Thoracic aorta (tissue), 2 donors: ENCODE measurements at regions not wholly inside any gene's neighbourhood (a gene's known extent, or its start where the extent isn't known, plus 50 kb on each side); places are given as distances from the start of the nearest gene placed in this dataset.
A peak's percentile ranks its signal among the peaks of the same experiment; 100 is the strongest.

Source experiments
- ATAC-seq: fragments of 150-250 bp; one replicate; pipeline ENCODE4 v1.8.0; 2017; ENCODE audit warnings: low read depth; ENCODE audit not compliant: insufficient number of reproducible peaks, low FRiP score
- DNase-seq: peaks from one replicate; pipeline ENCODE4 v3.0.0-alpha.2; 2020; ENCODE audit warnings: low spot score
- H3K27ac ChIP-seq, 2 donors: fragments of 200-600 bp; sonication (generic); 1 replicate in 1 of 2; 2 replicates in 1 of 2; pipeline ENCODE4 v1.5.1; 2016; ENCODE audit warnings: mild to moderate bottlenecking in 2 of 2, moderate library complexity in 2 of 2
- H3K27me3 ChIP-seq: fragments of 200-600 bp; sonication (generic); replicated peaks from 2 replicates; pipeline ENCODE4 v1.6.0; 2016; ENCODE audit warnings: mild to moderate bottlenecking; ENCODE audit not compliant: insufficient read depth
- H3K36me3 ChIP-seq: fragments of 200-600 bp; sonication (generic); one replicate; pipeline ENCODE4 v1.5.1; 2016
- H3K4me1 ChIP-seq, 2 donors: fragments of 200-600 bp; sonication (generic); 1 replicate in 1 of 2; 2 replicates in 1 of 2; pipeline versions ENCODE4 v1.5.1 to v1.6.0; 2016; ENCODE audit warnings: low read depth in 2 of 2, mild to moderate bottlenecking in 1 of 2; ENCODE audit not compliant: control insufficient read depth in 1 of 2
- H3K4me3 ChIP-seq: fragments of 200-600 bp; sonication (generic); 2 replicates; pipeline ENCODE4 v1.5.1; 2016; ENCODE audit warnings: mild to moderate bottlenecking
- H3K9me3 ChIP-seq: fragments of 200-600 bp; sonication (generic); 2 replicates; pipeline ENCODE4 v1.5.1; 2016
- TF ChIP-seq, protein P1 (sequence below): fragments of 200-600 bp; sonication (generic); IDR thresholded peaks from one replicate; pipeline ENCODE4 v1.5.1; 2019; ENCODE audit warnings: antibody characterized with exemption

DNA sequence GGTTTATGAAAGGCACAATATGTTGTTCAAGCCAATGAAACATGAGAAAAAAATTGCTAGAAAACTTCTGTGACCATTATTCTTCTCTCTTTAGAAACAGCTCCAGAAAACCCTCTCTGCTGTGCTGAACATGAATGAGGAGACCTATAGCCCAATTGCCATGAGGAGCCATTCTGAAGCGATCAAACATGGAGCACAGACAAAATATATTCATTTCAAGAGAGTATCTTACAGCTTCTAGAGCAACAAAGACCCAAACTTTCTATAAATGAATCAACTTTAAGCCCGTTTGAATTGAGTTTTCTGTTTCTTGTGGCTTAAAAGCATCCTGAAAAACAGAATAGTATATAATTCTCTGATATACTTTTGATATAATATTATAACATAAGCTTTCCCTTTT is 83.4 kb upstream of the UCN3 start:
- Histone ChIP-seq H3K27ac (no peak overlapping the region), H3K36me3 (no peaks in the 10 kb centered on the region), H3K4me3 (no peak overlapping the region), H3K9me3 (no peaks in the 10 kb centered on the region), H3K27me3 (no peaks in the 10 kb centered on the region), H3K4me1 (peaks cover 0 to 11% of the 10 kb centered on the region in 2 donors)
- TF ChIP-seq, protein P1, sequence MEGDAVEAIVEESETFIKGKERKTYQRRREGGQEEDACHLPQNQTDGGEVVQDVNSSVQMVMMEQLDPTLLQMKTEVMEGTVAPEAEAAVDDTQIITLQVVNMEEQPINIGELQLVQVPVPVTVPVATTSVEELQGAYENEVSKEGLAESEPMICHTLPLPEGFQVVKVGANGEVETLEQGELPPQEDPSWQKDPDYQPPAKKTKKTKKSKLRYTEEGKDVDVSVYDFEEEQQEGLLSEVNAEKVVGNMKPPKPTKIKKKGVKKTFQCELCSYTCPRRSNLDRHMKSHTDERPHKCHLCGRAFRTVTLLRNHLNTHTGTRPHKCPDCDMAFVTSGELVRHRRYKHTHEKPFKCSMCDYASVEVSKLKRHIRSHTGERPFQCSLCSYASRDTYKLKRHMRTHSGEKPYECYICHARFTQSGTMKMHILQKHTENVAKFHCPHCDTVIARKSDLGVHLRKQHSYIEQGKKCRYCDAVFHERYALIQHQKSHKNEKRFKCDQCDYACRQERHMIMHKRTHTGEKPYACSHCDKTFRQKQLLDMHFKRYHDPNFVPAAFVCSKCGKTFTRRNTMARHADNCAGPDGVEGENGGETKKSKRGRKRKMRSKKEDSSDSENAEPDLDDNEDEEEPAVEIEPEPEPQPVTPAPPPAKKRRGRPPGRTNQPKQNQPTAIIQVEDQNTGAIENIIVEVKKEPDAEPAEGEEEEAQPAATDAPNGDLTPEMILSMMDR, result no peak
- DNase-seq (no peak), ATAC-seq (no peak)

DNA sequence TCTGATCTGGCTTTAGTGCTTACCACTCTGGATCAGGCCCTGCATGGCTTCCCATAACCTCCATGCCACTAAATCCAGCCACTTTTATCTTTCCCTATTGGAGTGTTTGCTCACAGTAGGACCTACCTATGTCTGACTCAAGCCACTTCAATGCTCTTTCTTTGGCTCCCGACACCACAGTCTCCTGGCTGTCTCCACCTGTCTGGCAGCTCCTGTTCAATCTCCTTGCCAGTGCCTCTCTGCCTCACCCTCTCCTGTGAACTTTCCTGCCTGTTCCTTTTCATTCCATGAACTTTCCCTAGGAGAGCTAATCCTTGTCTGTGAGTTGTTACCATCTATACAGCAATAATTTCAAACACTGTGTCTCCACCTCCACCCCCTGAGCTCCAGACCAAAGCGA is 82.6 kb upstream of the UCN3 start:
- no peaks in the 10 kb centered on the region for H3K27me3 ChIP-seq
- ATAC-seq (no peak), DNase-seq (no peak)
- H3K27ac ChIP-seq, result no peak overlapping the region
- no peaks in the 10 kb centered on the region for H3K36me3 ChIP-seq
- H3K9me3 ChIP-seq, result no peaks in the 10 kb centered on the region
- TF ChIP-seq, protein P1, result no peak
- H3K4me3 ChIP-seq, result no peak overlapping the region
- H3K4me1 ChIP-seq, result peaks cover 0 to 11% of the 10 kb centered on the region in 2 donors

DNA sequence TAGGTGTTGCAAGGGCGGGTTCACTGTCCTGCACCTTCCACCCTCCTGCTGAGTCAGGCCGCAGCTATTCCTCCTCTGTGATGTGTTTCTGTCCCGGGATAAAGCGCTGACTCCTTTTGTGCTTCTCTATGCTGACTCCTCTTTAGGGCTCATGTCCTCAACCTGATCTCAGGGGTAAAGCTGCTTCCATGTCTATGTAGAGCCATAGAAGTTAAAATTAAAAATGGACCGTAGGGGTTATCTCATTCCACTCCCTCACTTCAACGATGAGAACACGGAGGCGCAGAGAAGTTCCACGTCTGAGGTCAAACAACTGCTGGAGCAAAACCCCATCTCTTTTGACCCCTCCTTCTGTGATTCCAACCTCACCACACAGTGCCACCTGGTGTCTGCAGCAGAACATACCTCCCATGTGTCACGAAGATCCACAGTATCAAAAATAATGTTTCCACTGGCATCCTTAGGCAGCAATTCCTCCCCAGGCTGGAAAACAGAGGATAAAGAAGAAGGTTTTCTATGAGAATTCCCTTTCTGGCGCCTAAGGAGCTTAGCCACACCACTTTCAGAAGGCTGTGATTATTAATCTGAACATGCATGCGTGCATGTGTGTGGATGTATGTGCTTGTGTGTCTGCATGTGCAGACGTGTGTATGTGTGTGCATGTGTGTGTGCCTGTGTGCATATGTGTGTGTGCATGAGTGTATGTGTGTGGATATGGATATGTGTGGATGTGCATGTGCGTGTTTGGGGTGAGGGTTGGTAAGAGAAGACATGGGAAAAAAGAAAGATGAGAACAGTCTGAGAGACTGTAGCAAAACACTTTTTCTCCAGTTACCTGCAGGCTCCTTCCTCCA is 81.2 kb upstream of the UCN3 start:
- H3K4me1 ChIP-seq, result peaks cover 0 to 11% of the 10 kb centered on the region in 2 donors
- no peak overlapping the region for H3K27ac ChIP-seq
- H3K36me3 ChIP-seq, result no peaks in the 10 kb centered on the region
- TF ChIP-seq, protein P1, result peak; percentile 67
- no peak overlapping the region for H3K4me3 ChIP-seq
- no peak for ATAC-seq
- DNase-seq, result peak; percentile 14
- H3K27me3 ChIP-seq, result no peaks in the 10 kb centered on the region
- H3K9me3 ChIP-seq, result no peaks in the 10 kb centered on the region

DNA sequence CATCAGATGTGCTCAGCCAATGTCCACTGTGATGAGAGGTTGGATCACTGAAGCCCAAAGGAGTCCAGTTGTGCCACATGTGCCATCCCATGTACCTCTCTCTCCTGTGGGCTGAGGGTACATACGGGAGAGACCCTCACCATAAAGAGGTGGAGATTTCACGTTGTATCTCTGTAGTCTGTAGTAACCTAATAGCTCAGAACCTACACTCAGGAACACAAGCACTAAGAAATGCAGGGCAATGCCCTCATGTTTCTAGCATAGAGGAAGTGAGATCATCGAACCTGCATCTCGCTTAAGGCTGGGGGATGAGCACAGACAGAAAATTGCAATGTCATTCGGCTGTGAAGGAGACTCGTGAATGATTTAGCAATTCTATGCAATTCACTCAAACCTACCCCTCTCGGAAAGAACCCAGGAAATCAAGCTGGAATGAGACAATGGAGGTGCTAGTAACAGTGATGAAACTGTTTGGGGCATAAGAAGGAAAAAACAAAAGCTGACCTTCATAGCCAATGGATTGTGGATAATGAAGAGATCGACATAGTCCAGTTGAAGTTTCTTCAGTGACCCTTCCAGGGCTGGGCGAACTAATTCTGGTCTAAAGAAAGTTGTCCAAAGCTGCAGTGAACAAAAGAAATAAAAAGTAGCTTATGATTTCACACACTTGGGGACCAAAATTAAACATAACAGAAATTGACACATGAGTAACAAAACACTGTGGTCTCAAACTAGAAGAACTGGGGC is 80.3 kb upstream of the UCN3 start:
- TF ChIP-seq, protein P1, result no peak
- Histone ChIP-seq H3K4me3 (no peak overlapping the region), H3K9me3 (no peaks in the 10 kb centered on the region), H3K36me3 (no peaks in the 10 kb centered on the region), H3K4me1 (peaks cover 0 to 11% of the 10 kb centered on the region in 2 donors), H3K27ac (no peak overlapping the region), H3K27me3 (no peaks in the 10 kb centered on the region)
- DNase-seq (no peak), ATAC-seq (no peak)

DNA sequence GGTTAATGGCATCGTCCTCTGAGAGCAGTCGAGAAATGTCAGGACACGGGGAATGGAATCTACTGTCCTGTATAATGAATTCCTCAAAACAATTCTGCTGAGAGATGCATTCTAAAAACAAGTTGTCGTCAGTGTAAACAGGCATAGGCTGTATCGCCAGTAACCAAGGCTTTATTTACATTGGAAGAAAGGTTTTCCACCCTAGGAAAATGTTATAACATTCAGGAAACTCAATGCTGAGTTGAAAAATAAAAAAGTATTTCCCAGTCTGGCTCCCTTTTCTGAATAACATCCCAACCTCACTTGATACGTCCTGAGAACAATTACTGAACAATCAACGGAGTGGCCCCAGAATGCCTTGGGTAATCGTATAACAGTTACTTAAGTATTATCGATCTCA is 79.6 kb upstream of the UCN3 start:
- no peaks in the 10 kb centered on the region for H3K27me3 ChIP-seq
- ATAC-seq (no peak), DNase-seq (no peak)
- TF ChIP-seq, protein P1, result no peak
- no peak overlapping the region for H3K27ac ChIP-seq
- H3K9me3 ChIP-seq, result no peaks in the 10 kb centered on the region
- H3K4me3 ChIP-seq, result no peak overlapping the region
- H3K36me3 ChIP-seq, result no peaks in the 10 kb centered on the region
- peaks cover 0 to 11% of the 10 kb centered on the region in 2 donors for H3K4me1 ChIP-seq
